COLO829 (cell line): ENCODE measurements at regions not wholly inside any gene's neighbourhood (a gene's known extent, or its start where the extent isn't known, plus 50 kb on each side); places are given as distances from the start of the nearest gene placed in this dataset.
"Not testable (repeated sequence)": the region's sequence is repeated elsewhere in the genome, so short reads cannot be mapped to it uniquely, and the experiment has no call there.

Experiments
- DNase-seq: peaks from one replicate; pipeline ENCODE4 v3.0.0; 2012; ENCODE audit warnings: low spot score

DNA sequence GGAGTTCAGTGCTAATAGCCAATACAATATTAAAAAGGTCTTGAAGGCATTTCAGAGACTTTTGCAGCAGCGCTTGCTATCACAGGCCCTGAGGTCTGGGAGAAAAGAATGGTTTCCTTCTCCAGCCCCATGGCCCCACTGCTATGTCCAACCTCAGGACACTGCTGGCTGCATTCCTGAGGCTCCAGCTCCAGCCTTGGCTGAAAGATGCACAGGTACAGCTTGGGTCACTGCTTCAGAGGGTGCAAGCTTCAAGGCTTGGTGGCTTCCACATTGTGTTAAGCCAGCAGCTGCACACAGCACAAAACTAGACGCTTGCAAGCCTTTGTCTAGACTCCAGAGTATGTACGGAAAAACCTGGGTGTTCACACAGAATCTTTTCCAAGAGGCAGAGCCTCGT lies 589.2 kb downstream of the CWH43 start:
- not testable (repeated sequence) for DNase-seq

DNA sequence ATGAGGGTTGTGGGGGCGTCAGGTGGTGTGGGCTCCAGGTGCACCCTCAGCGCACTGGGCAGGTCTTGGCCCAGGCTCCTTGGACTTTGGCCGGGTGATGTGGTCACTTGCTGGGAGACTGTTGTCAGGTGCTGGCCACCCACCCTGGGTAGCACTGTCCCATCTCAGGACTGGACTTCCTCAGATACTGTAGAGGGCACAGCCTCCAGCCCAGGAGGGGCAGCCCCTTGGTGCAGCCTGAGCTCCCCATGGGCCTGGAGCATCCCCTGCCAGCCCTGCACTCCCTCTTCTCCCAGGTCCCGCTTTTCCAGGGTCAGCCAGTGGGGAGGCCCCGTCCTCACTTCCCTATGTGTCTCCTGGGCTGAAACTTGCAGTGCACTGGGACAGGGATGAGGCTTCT lies 592.3 kb downstream of the CWH43 start:
- DNase-seq, result not testable (repeated sequence)

DNA sequence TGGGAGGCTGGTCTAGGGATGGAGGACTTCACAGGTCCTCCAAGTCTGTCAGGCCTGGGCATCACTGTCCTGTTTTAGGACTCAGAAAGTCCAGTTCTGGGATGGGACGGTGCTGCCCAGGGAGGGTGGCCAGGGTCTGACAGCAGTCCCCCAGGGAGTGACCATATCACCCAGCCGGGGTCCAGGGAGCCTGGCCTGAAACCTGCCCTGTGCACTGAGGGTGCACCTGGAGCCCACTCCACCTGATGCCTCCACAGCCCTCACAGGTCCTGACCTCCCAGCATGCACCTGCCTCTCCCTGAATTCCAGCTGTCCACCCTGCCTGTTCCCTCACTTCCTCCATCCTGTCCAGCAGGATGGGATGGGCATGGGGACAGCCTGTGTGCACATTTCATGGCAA lies 592.8 kb downstream of the CWH43 start:
- DNase-seq, result not testable (repeated sequence)

GRCh38 chr4:49580166-49580565 lies 594.1 kb downstream of the CWH43 start:
- DNase-seq, result not testable (repeated sequence)

- not testable (repeated sequence) for DNase-seq
Observed at GRCh38 chr4:49588401-49588800, 602.3 kb downstream of the CWH43 start.

- DNase-seq, result not testable (repeated sequence)
Observed at GRCh38 chr4:49618436-49618835, 632.4 kb downstream of the CWH43 start.

- DNase-seq, result not testable (repeated sequence)
Observed at GRCh38 chr4:49626478-49626877, 640.4 kb downstream of the CWH43 start.
